IMR-90 (cell line): ENCODE measurements at regions not wholly inside any gene's neighbourhood (a gene's known extent, or its start where the extent isn't known, plus 50 kb on each side); places are given as distances from the start of the nearest gene placed in this dataset.

ENCODE experiments used
- ATAC-seq: fragments of 200-7000 bp; cut with Tn5 transposase; 2 replicates; pipeline ENCODE4 v1.9.1; 2020; ENCODE audit warnings: low read depth, mild to moderate bottlenecking, moderate library complexity
- BruUV-seq: library from RNA; stranded (reverse); fragments of 400-500 nt; replicated peaks from 2 replicates; lab custom pipeline; 2021; lab: Mats Ljungman, UMichigan
- CTCF ChIA-PET: fragments of 300-600 bp; formaldehyde crosslinking; extraction: SDS; loops from one replicate; lab custom pipeline; 2021; ENCODE audit warnings: antibody characterized with exemption; lab: Yijun Ruan, JAX
- POLR2A ChIA-PET: fragments of 300-600 bp; sonication (Branson Sonifier 250); formaldehyde crosslinking; loops from one replicate; lab custom pipeline; 2022; ENCODE audit warnings: antibody characterized with exemption; ENCODE audit not compliant: unreplicated experiment; lab: Charles Lee
- DNase-seq: peaks from one replicate; pipeline ENCODE4 v3.0.0; 2013
- H2AFZ ChIP-seq: replicated peaks from 2 replicates; pipeline ENCODE3; 2013; ENCODE audit warnings: low read length, mild to moderate bottlenecking; ENCODE audit not compliant: poor library complexity
- H2AK5ac ChIP-seq: 2 replicates; pipeline ENCODE4 v1.6.1; 2013; ENCODE audit warnings: low read depth, low read length, inconsistent platforms
- H2AK9ac ChIP-seq: replicated peaks from 2 replicates; pipeline ENCODE3; 2013; ENCODE audit warnings: mild to moderate bottlenecking, low read depth, low read length, moderate library complexity; ENCODE audit not compliant: poor library complexity
- H2BK120ac ChIP-seq: 2 replicates; pipeline ENCODE4 v1.6.1; 2013; ENCODE audit warnings: low read depth, low read length, inconsistent platforms
- H2BK15ac ChIP-seq: 3 replicates; pipeline ENCODE4 v1.6.1; 2013; ENCODE audit warnings: low read depth, low read length, inconsistent platforms
- H2BK20ac ChIP-seq: 2 replicates; pipeline ENCODE4 v1.6.1; 2013; ENCODE audit warnings: low read depth, mild to moderate bottlenecking, inconsistent platforms, low read length, moderate library complexity
- H2BK5ac ChIP-seq: 2 replicates; pipeline ENCODE4 v1.6.1; 2013; ENCODE audit warnings: mild to moderate bottlenecking, low read depth, low read length, inconsistent platforms; ENCODE audit not compliant: poor library complexity, severe bottlenecking
- H3K14ac ChIP-seq: replicated peaks from 2 replicates; pipeline ENCODE4 v1.6.1; 2013; ENCODE audit warnings: low read depth, low read length, inconsistent platforms
- H3K18ac ChIP-seq: 2 replicates; pipeline ENCODE4 v1.6.1; 2013; ENCODE audit warnings: low read depth, low read length, control low read depth
- H3K23ac ChIP-seq: 2 replicates; pipeline ENCODE4 v1.6.1; 2013; ENCODE audit warnings: low read depth, low read length, inconsistent platforms
- H3K27ac ChIP-seq: 2 replicates; pipeline ENCODE4 v1.5.1; 2013; ENCODE audit warnings: mild to moderate bottlenecking, control low read depth, low read length; ENCODE audit not compliant: insufficient read depth
- H3K27me3 ChIP-seq: 2 replicates; pipeline ENCODE4 v1.6.1; 2013; ENCODE audit warnings: low read length; ENCODE audit not compliant: control insufficient read depth, insufficient read depth
- H3K36me3 ChIP-seq: 2 replicates; pipeline ENCODE4 v1.6.1; 2013; ENCODE audit warnings: low read length, mixed read lengths; ENCODE audit not compliant: control insufficient read depth, insufficient read depth
- H3K4ac ChIP-seq: 2 replicates; pipeline ENCODE4 v1.6.1; 2013; ENCODE audit warnings: low read depth, low read length, inconsistent platforms
- H3K4me1 ChIP-seq: 2 replicates; pipeline ENCODE4 v1.6.1; 2013; ENCODE audit warnings: low read length, mixed read lengths; ENCODE audit not compliant: control insufficient read depth, insufficient read depth
- H3K4me2 ChIP-seq: 2 replicates; pipeline ENCODE4 v1.6.1; 2013; ENCODE audit warnings: low read depth, mild to moderate bottlenecking, control low read depth, low read length, moderate library complexity
- H3K4me3 ChIP-seq: 2 replicates; pipeline ENCODE4 v1.5.1; 2013; ENCODE audit warnings: low read depth, mild to moderate bottlenecking, control low read depth, low read length, moderate library complexity; ENCODE audit not compliant: insufficient read depth
- H3K56ac ChIP-seq: 2 replicates; pipeline ENCODE4 v1.6.1; 2013; ENCODE audit warnings: low read length, inconsistent platforms; ENCODE audit not compliant: insufficient read depth; ENCODE audit errors: extremely low read depth
- H3K79me1 ChIP-seq, 2 experiments: 2 replicates each; pipeline ENCODE4 v1.6.1; 2013; ENCODE audit warnings: low read length in 2 of 2, inconsistent platforms in 1 of 2, low read depth in 1 of 2
- H3K9ac ChIP-seq: 2 replicates; pipeline ENCODE4 v1.6.1; 2013; ENCODE audit warnings: low read depth, low read length, control low read depth
- H3K9me1 ChIP-seq: 2 replicates; pipeline ENCODE4 v1.6.1; 2013; ENCODE audit warnings: low read length, inconsistent platforms; ENCODE audit not compliant: insufficient read depth
- H3K9me3 ChIP-seq: 2 replicates; pipeline ENCODE4 v1.6.1; 2013; ENCODE audit warnings: low read length; ENCODE audit not compliant: control insufficient read depth, insufficient read depth
- H4K20me1 ChIP-seq: 2 replicates; pipeline ENCODE4 v1.6.1; 2013; ENCODE audit warnings: low read length, inconsistent platforms; ENCODE audit not compliant: insufficient read depth
- H4K5ac ChIP-seq: 2 replicates; pipeline ENCODE4 v1.6.1; 2013; ENCODE audit warnings: mild to moderate bottlenecking, low read depth, low read length, control low read depth
- H4K8ac ChIP-seq, 2 experiments: 2 replicates each; pipeline ENCODE4 v1.6.1; 2013; ENCODE audit warnings: low read depth in 2 of 2, low read length in 2 of 2, control low read depth in 1 of 2, inconsistent platforms in 1 of 2
- H4K91ac ChIP-seq: 2 replicates; pipeline ENCODE4 v1.6.1; 2013; ENCODE audit warnings: low read depth, low read length, inconsistent platforms; ENCODE audit not compliant: insufficient read depth
- CEBPB ChIP-seq: IDR thresholded peaks from 2 replicates; pipeline ENCODE4 v1.6.1; 2012; ENCODE audit warnings: low read depth, low read length, improper control_type of control experiment
- FOS ChIP-seq: fragments of 150-350 bp; IDR thresholded peaks from 2 replicates; pipeline ENCODE4 v1.6.1; 2016; ENCODE audit warnings: low read depth, low read length
- MAFK ChIP-seq: IDR thresholded peaks from 2 replicates; pipeline ENCODE4 v1.6.1; 2012; ENCODE audit warnings: low read depth, low read length, improper control_type of control experiment
- MAZ ChIP-seq: IDR thresholded peaks from 2 replicates; pipeline ENCODE4 v1.6.1; 2012; ENCODE audit warnings: low read depth, mild to moderate bottlenecking, low read length, improper control_type of control experiment, moderate library complexity, borderline replicate concordance
- MXI1 ChIP-seq: IDR thresholded peaks from 2 replicates; pipeline ENCODE4 v1.6.1; 2012; ENCODE audit warnings: low read depth, mild to moderate bottlenecking, low read length, moderate library complexity, borderline replicate concordance
- RAD21 ChIP-seq: IDR thresholded peaks from 2 replicates; pipeline ENCODE4 v1.6.1; 2012; ENCODE audit warnings: low read length, improper control_type of control experiment
- RCOR1 ChIP-seq: IDR thresholded peaks from 2 replicates; pipeline ENCODE4 v1.6.1; 2012; ENCODE audit warnings: mild to moderate bottlenecking, low read length, improper control_type of control experiment; ENCODE audit not compliant: insufficient replicate concordance
- RFX5 ChIP-seq: IDR thresholded peaks from 2 replicates; pipeline ENCODE4 v1.8.0; 2012; ENCODE audit warnings: low read depth, mild to moderate bottlenecking, low read length, moderate library complexity
- WGBS, 2 experiments: methylation state at CpG; one replicate each; pipeline versions ENCODE4 v1.1.5 to v1.1.7; 2013; ENCODE audit warnings: missing lambda C conversion rate in 2 of 2; ENCODE audit not compliant: insufficient read length in 1 of 2; ENCODE audit errors: extremely low coverage in 2 of 2; 5-methylcytosine and 5-hydroxymethylcytosine counted together
- dilution Hi-C: fragments of 300-500 bp; cut with HindIII; formaldehyde crosslinking; loops from one replicate; pipeline ENCODE4 v1.14.3; 2018; ENCODE audit warnings: low sequenced_read_pairs; ENCODE audit not compliant: unreplicated experiment
- in situ Hi-C: fragments of 300-500 bp; cut with MboI; formaldehyde crosslinking; loops from 3 replicates; pipeline ENCODE4 v1.14.3; 2019; ENCODE audit warnings: low sequenced_read_pairs, inconsistent platforms, mixed read lengths
- intact Hi-C: fragments of 100-400 bp; cut with micrococcal nuclease; formaldehyde crosslinking; loops from 2 replicates; pipeline ENCODE4 v1.10.0; 2022
- TF ChIP-seq, protein P1 (sequence below): fragments of 150-350 bp; IDR thresholded peaks from 2 replicates; pipeline ENCODE4 v1.6.1; 2016; ENCODE audit warnings: low read depth, mild to moderate bottlenecking, low read length, moderate library complexity, borderline replicate concordance
- TF ChIP-seq, protein P2 (sequence below): fragments of 150-350 bp; IDR thresholded peaks from 2 replicates; pipeline ENCODE4 v1.6.1; 2017; ENCODE audit warnings: mild to moderate bottlenecking, antibody characterized with exemption, low read length, low read depth
- TF ChIP-seq, protein P3 (sequence below): conservative IDR thresholded peaks from 2 replicates; pipeline ENCODE4 v1.5.1; 2012; ENCODE audit warnings: mild to moderate bottlenecking, low read depth, low read length, improper control_type of control experiment

- H4K20me1 ChIP-seq, result no peaks in the 10 kb centered on the region
- H2AK9ac ChIP-seq, result no peak overlapping the region
- H2AFZ ChIP-seq, result no peak overlapping the region
- BruUV-seq, result no TSS peak
- POLR2A ChIA-PET, result no interaction called here
- H3K18ac ChIP-seq, result no peak overlapping the region
- no peak overlapping the region for H2BK5ac ChIP-seq
- no peak for DNase-seq
- intact Hi-C loops, result no loop called here
- H3K4ac ChIP-seq, result no peak overlapping the region
- no peak overlapping the region for H2BK120ac ChIP-seq
- no peaks in the 10 kb centered on the region for H3K79me1 ChIP-seq
- H4K91ac ChIP-seq, result no peak overlapping the region
- H3K4me1 ChIP-seq, result no peaks in the 10 kb centered on the region
- ATAC-seq, result no peak
- H2AK5ac ChIP-seq, result no peak overlapping the region
- H3K27ac ChIP-seq, result no peak overlapping the region
- no peak overlapping the region for H3K14ac ChIP-seq
- H2BK15ac ChIP-seq, result no peak overlapping the region
- H3K9me3 ChIP-seq, result peaks cover 19% of the 10 kb centered on the region
- no peak overlapping the region for H2BK20ac ChIP-seq
- H3K9ac ChIP-seq, result no peak overlapping the region
- dilution Hi-C loops, result no loop called here
- no peak overlapping the region for H3K56ac ChIP-seq
- TF ChIP-seq, protein P1, sequence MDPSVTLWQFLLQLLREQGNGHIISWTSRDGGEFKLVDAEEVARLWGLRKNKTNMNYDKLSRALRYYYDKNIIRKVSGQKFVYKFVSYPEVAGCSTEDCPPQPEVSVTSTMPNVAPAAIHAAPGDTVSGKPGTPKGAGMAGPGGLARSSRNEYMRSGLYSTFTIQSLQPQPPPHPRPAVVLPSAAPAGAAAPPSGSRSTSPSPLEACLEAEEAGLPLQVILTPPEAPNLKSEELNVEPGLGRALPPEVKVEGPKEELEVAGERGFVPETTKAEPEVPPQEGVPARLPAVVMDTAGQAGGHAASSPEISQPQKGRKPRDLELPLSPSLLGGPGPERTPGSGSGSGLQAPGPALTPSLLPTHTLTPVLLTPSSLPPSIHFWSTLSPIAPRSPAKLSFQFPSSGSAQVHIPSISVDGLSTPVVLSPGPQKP, result no peak
- TF ChIP-seq MAZ (no peak), RFX5 (no peak), MAFK (no peak), RAD21 (no peak), FOS (no peak), RCOR1 (no peak), CEBPB (no peak), MXI1 (no peak)
- TF ChIP-seq, protein P2, sequence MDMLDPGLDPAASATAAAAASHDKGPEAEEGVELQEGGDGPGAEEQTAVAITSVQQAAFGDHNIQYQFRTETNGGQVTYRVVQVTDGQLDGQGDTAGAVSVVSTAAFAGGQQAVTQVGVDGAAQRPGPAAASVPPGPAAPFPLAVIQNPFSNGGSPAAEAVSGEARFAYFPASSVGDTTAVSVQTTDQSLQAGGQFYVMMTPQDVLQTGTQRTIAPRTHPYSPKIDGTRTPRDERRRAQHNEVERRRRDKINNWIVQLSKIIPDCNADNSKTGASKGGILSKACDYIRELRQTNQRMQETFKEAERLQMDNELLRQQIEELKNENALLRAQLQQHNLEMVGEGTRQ, result no peak
- TF ChIP-seq, protein P3, sequence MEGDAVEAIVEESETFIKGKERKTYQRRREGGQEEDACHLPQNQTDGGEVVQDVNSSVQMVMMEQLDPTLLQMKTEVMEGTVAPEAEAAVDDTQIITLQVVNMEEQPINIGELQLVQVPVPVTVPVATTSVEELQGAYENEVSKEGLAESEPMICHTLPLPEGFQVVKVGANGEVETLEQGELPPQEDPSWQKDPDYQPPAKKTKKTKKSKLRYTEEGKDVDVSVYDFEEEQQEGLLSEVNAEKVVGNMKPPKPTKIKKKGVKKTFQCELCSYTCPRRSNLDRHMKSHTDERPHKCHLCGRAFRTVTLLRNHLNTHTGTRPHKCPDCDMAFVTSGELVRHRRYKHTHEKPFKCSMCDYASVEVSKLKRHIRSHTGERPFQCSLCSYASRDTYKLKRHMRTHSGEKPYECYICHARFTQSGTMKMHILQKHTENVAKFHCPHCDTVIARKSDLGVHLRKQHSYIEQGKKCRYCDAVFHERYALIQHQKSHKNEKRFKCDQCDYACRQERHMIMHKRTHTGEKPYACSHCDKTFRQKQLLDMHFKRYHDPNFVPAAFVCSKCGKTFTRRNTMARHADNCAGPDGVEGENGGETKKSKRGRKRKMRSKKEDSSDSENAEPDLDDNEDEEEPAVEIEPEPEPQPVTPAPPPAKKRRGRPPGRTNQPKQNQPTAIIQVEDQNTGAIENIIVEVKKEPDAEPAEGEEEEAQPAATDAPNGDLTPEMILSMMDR, result no peak
- no peaks in the 10 kb centered on the region for H3K36me3 ChIP-seq
- CTCF ChIA-PET, result no interaction called here
- H4K5ac ChIP-seq, result no peak overlapping the region
- no peak overlapping the region for H3K23ac ChIP-seq
- no peaks in the 10 kb centered on the region for H3K9me1 ChIP-seq
- no peak overlapping the region for H4K8ac ChIP-seq
- H3K27me3 ChIP-seq, result no peaks in the 10 kb centered on the region
- no peak overlapping the region for H3K4me2 ChIP-seq
- 100% methylated on average over 2 of the region's 3 CpGs; no CpG with 5 or more reads in 1 of the 2 experiments for WGBS, 2 experiments
- in situ Hi-C loops, result no loop called here
- no peak overlapping the region for H3K4me3 ChIP-seq
These were observed 340.8 kb upstream of the ONECUT1 start for GRCh38 chr15:53130943-53131342.
